ENCODE measurements at regions not wholly inside any gene's neighbourhood (a gene's known extent, or its start where the extent isn't known, plus 50 kb on each side); places are given as distances from the start of the nearest gene placed in this dataset.
"Not testable (repeated sequence)": the region's sequence is repeated elsewhere in the genome, so short reads cannot be mapped to it uniquely, and the experiment has no call there.

DNA sequence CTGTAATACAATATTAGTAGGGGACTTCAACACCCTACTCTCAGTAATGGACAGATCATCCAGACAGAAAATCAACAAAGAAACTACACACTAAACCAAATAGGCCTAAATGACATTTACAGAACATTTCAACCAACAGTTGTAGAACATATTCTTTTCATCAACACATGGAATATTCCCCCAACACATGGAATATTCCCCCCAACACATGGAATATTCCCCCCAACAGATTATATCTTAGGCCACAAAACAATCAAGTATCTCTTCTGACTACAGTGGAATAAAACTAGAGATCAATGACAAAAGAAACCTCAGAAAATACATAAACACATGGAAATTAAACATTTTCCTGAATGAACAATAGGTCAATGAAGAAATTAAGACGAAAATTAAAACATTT lies 187.2 kb upstream of the RBBP8 start:
- Histone ChIP-seq H3K4me3 (ENCODE audit: insufficient read depth, low read length, poor library complexity, severe bottlenecking) (no peak overlapping the region), H3K36me3 (ENCODE audit: low read length) (no peaks in the 10 kb centered on the region), H3K9ac (ENCODE audit: low read length) (no peak overlapping the region), H3K27ac (ENCODE audit: low read depth, low read length) (no peak overlapping the region), H3F3A (ENCODE audit: insufficient read depth) (no peaks in the 10 kb centered on the region), H4K20me1 (ENCODE audit: low read depth, low read length) (no peaks in the 10 kb centered on the region; the same call in 1 of the 2 replicates), H2AFZ (ENCODE audit: low read depth, low read length, severe bottlenecking) (no peak overlapping the region), H3K9me2 (replicated peaks; ENCODE audit: insufficient read depth, low read length) (no peaks in the 10 kb centered on the region), H3K9me3 (ENCODE audit: insufficient read depth, low read length) (no peaks in the 10 kb centered on the region), H3K79me2 (ENCODE audit: insufficient read depth, low read length) (no peaks in the 10 kb centered on the region), H3K27me3 (ENCODE audit: low read length) (no peaks in the 10 kb centered on the region), H3K4me2 (ENCODE audit: low read depth, low read length, poor library complexity, severe bottlenecking) (no peak overlapping the region)
- TF ChIP-seq, protein P1, sequence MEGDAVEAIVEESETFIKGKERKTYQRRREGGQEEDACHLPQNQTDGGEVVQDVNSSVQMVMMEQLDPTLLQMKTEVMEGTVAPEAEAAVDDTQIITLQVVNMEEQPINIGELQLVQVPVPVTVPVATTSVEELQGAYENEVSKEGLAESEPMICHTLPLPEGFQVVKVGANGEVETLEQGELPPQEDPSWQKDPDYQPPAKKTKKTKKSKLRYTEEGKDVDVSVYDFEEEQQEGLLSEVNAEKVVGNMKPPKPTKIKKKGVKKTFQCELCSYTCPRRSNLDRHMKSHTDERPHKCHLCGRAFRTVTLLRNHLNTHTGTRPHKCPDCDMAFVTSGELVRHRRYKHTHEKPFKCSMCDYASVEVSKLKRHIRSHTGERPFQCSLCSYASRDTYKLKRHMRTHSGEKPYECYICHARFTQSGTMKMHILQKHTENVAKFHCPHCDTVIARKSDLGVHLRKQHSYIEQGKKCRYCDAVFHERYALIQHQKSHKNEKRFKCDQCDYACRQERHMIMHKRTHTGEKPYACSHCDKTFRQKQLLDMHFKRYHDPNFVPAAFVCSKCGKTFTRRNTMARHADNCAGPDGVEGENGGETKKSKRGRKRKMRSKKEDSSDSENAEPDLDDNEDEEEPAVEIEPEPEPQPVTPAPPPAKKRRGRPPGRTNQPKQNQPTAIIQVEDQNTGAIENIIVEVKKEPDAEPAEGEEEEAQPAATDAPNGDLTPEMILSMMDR (IDR thresholded peaks at IDR 0.05; ENCODE audit: insufficient read depth, low read length, poor library complexity, severe bottlenecking) = no peak
- TF ChIP-seq EZH2phosphoT487 (conservative IDR thresholded peaks at IDR 0.05; ENCODE audit: low read length) = no peak

DNA sequence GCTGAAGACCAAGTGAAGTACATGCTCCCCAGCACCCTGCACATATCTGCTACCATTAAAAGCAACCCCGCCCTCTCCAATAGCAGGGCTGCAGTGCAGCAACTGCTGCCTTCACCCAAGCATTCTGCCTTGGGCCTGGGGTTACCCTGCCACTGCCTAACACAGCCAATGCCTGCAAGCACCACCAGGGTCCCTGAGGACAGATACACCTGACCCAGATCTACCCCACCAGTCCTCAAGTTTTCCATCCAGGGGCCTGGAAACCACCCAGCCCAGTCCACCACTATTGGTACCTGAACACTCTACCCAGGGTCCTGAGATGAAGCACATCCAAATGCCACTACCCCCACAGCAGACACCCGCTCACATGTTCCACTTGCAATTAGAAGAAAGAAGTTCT lies 181.1 kb upstream of the RBBP8 start:
- no peaks in the 10 kb centered on the region for H3F3A ChIP-seq (ENCODE audit: insufficient read depth)
- H3K79me2 ChIP-seq (ENCODE audit: insufficient read depth, low read length) = no peaks in the 10 kb centered on the region
- H3K9ac ChIP-seq (ENCODE audit: low read length) = no peak overlapping the region
- no peak overlapping the region for H3K27ac ChIP-seq (ENCODE audit: low read depth, low read length)
- H3K9me3 ChIP-seq (ENCODE audit: insufficient read depth, low read length) = no peaks in the 10 kb centered on the region
- no peak overlapping the region for H3K4me2 ChIP-seq (ENCODE audit: low read depth, low read length, poor library complexity, severe bottlenecking)
- H3K4me3 ChIP-seq (ENCODE audit: insufficient read depth, low read length, poor library complexity, severe bottlenecking) = no peak overlapping the region
- no peaks in the 10 kb centered on the region for H4K20me1 ChIP-seq (ENCODE audit: low read depth, low read length)
- no peaks in the 10 kb centered on the region for H3K27me3 ChIP-seq (ENCODE audit: low read length)
- TF ChIP-seq, protein P1 (IDR thresholded peaks at IDR 0.05; ENCODE audit: insufficient read depth, low read length, poor library complexity, severe bottlenecking) = no peak
- TF ChIP-seq EZH2phosphoT487 (conservative IDR thresholded peaks at IDR 0.05; ENCODE audit: low read length) = no peak
- no peaks in the 10 kb centered on the region for H3K9me2 ChIP-seq (replicated peaks; ENCODE audit: insufficient read depth, low read length)
- H3K36me3 ChIP-seq (ENCODE audit: low read length) = no peaks in the 10 kb centered on the region
- H2AFZ ChIP-seq (ENCODE audit: low read depth, low read length, severe bottlenecking) = no peak overlapping the region

DNA sequence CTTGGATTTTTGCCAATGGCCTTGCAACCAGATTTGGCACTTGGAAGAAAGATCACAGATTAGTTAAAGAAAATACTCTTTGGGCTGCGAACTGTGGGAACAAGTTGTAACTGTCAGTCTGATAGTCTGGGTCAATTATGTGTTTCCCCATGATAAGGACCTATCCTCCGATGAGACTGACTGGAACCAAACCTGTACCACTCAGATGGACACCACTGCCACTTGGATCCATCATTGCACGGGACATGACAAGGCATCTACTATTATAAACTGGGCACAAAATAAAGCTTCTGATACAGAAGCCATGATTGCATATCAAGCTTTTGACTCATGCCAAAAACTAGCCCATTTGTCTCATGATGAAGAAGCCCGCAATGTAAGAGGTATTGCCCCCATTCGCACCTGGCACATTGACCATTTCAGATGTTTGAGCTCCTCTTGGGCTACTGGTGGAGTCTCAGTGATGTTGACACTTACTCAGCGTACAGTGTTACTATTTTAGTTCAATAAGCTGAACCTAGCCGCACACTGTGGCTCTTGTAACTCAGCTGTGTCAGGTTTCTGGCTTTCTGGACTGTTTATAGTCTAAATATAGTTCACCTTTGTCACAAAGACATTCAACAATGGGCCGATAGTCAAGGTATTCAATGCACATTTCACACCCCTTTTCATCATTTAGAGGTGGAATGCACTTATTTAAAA lies 179.8 kb upstream of the RBBP8 start:
- no peaks in the 10 kb centered on the region for H3K79me2 ChIP-seq (ENCODE audit: insufficient read depth, low read length)
- H3F3A ChIP-seq (ENCODE audit: insufficient read depth) = no peaks in the 10 kb centered on the region
- no peaks in the 10 kb centered on the region for H4K20me1 ChIP-seq (ENCODE audit: low read depth, low read length)
- no peak overlapping the region for H3K4me3 ChIP-seq (ENCODE audit: insufficient read depth, low read length, poor library complexity, severe bottlenecking)
- H3K36me3 ChIP-seq (ENCODE audit: low read length) = no peaks in the 10 kb centered on the region
- no peaks in the 10 kb centered on the region for H3K9me2 ChIP-seq (replicated peaks; ENCODE audit: insufficient read depth, low read length)
- no peak overlapping the region for H2AFZ ChIP-seq (ENCODE audit: low read depth, low read length, severe bottlenecking)
- H3K9me3 ChIP-seq (ENCODE audit: insufficient read depth, low read length) = no peaks in the 10 kb centered on the region
- H3K4me2 ChIP-seq (ENCODE audit: low read depth, low read length, poor library complexity, severe bottlenecking) = no peak overlapping the region
- no peak overlapping the region for H3K27ac ChIP-seq (ENCODE audit: low read depth, low read length)
- no peaks in the 10 kb centered on the region for H3K27me3 ChIP-seq (ENCODE audit: low read length)
- TF ChIP-seq, protein P1 (IDR thresholded peaks at IDR 0.05; ENCODE audit: insufficient read depth, low read length, poor library complexity, severe bottlenecking) = no peak
- TF ChIP-seq EZH2phosphoT487 (conservative IDR thresholded peaks at IDR 0.05; ENCODE audit: low read length) = no peak
- no peak overlapping the region for H3K9ac ChIP-seq (ENCODE audit: low read length)

DNA sequence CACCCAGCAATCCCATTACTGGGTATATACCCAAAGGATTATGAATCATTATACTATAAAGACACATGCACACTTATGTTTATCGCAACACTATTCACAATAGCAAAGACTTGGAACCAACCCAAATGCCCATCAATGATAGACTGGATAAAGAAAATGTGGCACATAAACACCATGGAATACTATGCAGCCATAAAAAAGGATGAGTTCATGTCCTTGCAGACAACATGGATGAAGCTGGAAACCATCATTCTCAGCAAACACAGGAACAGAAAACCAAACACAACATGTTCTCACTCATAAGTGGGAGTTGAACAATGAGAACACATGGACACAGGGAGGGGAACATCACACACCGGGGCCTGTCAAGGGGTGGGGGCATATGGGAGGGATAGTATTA lies 169.1 kb upstream of the RBBP8 start:
- not testable (repeated sequence) for H3K27ac ChIP-seq (ENCODE audit: low read depth, low read length); H3K79me2 ChIP-seq (ENCODE audit: insufficient read depth, low read length); H2AFZ ChIP-seq (ENCODE audit: low read depth, low read length, severe bottlenecking); H3F3A ChIP-seq (ENCODE audit: insufficient read depth); H3K36me3 ChIP-seq (ENCODE audit: low read length); H3K27me3 ChIP-seq (ENCODE audit: low read length); H3K4me2 ChIP-seq (ENCODE audit: low read depth, low read length, poor library complexity, severe bottlenecking); H3K9ac ChIP-seq (ENCODE audit: low read length); H3K4me3 ChIP-seq (ENCODE audit: insufficient read depth, low read length, poor library complexity, severe bottlenecking); H3K9me2 ChIP-seq (replicated peaks; ENCODE audit: insufficient read depth, low read length); H3K9me3 ChIP-seq (ENCODE audit: insufficient read depth, low read length); H4K20me1 ChIP-seq (ENCODE audit: low read depth, low read length)
